ENCODE measurements at regions not wholly inside any gene's neighbourhood (a gene's known extent, or its start where the extent isn't known, plus 50 kb on each side); places are given as distances from the start of the nearest gene placed in this dataset.

DNA sequence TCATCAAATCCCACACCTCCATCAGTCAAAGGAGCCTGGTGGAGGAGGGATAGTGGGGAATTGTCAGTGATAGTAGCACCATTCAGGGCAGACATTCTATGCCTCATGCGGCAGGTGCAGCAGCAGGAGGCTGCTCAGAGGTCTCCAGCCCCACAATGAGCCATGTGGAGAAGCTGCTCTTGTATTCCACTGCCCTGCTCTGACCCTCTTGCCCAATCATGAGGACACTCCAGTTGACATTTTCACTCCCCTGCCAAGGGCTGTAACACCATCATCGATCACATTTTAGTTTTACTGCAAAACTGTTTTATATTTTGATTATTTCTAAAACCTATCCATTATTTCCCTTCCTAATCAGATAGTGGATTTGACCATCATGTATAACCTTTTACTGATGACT lies 487.6 kb upstream of the KLHL29 start:
- DNase-seq (ENCODE audit: low read depth): no peak

DNA sequence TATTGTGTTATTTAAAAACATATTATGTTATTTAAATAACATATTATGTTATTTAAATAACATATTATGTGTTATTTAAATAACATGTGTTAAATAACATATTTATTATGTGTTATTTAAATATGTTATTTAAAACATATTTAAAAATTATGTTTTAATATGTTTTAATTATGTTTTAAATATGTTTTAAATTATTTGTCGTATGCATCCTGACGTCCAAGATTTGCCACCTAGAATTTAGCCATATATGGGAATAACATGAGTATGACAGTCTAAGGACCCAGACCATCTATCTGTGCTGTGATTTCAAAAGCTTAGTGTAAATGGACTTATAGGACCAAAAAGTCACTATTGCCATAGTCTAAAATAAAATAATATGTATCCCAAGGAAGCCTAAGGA lies 484.3 kb upstream of the KLHL29 start:
- DNase-seq (ENCODE audit: low read depth): no peak

DNA sequence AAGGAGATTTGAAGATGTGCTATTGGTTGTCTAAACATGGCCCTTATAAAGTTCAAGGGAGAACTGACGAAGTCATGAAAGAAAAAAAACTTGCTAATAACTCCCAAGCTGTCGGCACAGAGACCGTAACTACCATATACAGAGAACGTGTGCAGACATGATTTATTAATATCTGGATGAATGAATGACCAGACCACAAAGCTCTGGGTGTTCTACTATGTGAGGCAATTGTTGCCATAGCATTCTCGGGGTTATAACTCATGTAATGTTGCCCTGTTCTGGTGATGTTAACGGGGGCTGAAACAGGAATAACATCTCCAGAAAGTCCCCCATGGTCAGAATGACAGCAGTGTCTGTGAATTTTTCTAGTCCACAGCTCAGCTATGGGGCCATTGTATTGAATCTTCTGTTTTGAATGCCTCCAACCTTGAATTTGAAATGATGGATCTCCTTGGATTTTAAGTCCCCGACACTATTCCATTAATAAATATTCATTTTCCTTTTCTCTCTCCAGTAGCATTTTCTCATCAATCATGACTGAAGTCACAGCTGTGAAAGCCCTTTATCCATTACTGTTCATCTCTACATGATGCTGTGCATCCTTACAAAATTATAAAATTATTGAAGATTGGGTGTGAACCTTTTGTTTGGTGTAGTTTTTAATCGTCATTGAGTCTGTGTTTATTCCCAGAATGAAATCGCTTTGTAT lies 483.4 kb upstream of the KLHL29 start:
- no peak for DNase-seq (ENCODE audit: low read depth)

DNA sequence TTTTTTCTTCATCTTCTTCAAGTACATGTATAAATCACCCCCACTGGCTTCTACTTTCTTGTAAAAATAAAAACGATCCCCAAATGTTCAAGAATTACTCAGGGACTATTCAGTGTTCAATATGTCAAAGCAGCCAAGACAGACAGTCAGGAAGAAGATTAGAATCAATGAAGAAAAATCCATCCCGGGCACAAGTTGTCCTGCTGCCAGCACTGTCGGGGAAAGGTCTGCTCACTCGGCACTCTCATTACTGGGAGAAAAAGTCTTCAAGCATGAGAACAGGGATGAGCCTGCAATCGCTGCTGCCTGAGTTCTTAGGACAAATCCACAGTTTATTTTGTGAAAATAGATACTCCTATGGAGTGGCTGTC lies 482.8 kb upstream of the KLHL29 start:
- no peak for DNase-seq (ENCODE audit: low read depth)

DNA sequence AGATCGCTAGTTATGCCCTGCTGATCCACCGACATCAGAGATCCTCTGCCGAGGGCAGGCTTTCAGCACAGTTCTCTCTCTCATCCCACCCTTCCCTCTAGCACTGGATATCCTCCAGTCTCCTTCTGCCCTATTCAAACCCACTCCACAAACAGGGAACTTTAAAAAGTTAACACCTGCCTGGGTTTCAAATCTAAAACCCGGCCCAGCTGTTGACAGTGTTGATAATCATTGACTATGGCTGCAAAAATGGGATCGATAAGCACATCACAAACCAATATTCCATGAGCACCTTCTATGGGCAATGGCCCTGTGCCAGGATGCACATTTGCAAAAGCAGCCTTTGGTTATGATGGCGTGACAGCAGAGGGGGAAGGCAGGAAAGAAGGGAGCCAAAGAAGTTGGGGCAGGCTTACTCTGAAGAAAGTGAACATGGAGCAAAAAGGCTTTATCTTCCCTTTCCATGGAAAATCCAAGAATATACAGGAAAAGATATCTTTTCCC lies 482.3 kb upstream of the KLHL29 start:
- DNase-seq (ENCODE audit: low read depth): no peak

DNA sequence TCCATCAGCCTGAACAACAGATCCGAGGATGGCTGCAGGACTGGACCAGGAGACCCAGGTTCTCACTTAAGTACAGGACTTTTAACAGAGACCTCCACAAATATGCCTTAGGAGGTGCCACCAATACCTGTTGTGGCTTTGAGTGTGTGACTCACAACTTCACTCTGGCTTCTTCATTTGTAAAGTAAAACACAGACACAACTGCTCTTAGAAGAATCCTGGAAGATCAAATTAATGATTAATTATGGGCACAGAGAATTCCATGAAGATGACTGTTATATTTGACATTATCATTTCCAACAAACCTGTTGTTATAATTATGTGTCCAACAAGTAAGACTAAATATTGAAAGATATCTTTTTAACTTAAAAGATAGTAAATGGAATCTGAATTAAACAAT lies 481.4 kb upstream of the KLHL29 start:
- no peak for DNase-seq (ENCODE audit: low read depth)

DNA sequence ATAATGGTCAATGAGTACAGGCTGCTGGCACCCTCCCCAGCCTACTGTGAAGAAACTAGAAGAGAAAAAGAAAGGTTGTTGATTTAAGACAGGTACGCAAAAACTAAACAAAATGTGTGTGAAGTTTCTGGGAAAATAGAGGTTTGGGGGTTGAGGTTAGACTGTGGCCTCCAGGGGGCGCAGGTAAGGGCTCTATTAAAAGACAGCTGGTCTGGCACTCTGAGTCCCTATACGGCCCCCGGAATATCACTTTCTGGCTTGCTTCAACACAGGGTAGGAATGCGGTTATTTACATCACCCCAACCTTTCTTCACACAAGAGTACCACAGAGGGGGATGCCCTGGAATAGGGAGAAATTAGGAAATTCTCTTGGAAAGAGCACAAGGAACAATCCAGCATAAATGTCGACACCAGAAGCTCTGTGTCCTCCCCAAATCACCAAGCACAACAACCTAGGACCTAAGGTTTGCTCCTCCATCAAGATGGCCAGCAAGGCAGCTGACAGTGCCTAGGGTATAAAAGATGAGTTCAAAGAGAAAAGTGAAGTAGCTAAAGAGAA lies 480.8 kb upstream of the KLHL29 start:
- DNase-seq (ENCODE audit: low read depth): no peak

DNA sequence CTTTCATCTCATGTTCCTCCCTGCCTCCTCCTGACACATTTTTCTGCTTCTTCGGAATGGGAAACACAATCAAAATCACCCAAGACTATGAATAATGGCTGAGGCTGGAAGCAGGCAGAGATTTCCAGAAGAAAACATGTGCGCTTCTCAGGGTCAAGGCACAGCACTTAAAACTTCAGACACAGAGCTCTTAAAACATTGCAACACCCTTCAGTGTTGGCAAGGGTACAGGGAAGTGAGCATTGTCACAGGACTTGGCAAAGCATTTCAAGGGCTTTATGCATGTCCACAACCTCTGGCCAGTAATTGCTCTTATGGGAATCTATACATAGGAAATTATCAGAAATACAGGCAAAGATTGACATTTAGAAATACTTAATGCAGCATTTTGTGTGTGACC lies 477.6 kb upstream of the KLHL29 start:
- no peak for DNase-seq (ENCODE audit: low read depth)

DNA sequence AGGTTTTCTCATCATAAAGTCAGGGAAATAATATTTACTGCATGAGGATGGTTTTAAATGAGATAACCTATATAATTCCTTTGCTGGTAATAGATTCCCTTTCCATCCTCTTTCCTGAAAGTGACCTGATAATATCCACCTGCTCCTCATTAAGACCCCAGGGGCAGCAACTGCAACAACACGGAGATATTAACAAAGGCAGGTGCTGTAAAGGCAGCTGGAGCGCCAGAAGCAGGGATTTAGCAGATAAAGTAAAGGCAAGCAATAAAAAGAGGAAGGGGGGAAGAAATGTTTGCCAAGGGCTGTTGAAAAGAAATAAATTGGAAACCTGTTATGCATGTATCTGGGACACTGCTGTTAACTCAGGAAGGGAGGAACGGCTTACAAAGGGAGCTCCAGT lies 472.6 kb upstream of the KLHL29 start:
- DNase-seq (ENCODE audit: low read depth): no peak

DNA sequence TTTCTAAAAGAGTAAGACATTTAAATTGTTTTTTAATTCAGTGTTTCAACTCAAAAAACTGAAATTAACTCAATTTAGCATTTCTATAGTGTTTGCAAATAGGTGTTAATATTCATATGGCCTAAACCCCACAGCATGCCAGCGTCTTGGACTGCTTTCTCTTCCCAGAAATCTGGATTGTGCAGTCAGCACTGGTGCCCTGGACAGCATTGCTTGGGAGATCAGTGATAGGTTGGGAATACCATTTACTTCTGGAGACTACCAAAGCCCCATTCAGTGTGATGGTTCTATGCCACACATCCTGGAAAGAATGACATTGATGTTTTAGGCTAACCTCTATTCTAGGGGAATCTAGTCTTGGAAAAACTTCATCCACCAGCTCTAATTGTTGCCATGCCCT lies 455.0 kb upstream of the KLHL29 start:
- no peak for DNase-seq (ENCODE audit: low read depth)

DNA sequence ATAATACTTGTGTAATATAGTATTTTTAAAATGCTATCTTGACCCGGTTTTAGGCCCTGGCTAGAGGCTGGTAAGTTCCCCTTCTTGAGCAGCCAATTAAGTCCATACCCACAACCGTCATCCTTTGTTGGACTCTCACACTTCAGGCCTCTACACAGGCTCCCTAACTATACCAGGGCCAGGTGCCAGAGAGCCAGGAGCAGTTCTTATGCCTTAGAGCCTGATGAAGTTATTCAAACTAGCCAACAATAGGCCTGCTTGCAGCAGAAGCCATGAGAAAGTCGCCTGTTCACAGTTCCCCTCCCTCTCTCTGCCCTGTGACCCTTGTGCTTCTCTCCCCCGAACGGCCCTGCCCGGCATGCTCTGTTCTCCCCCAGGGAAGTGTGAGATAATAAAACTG lies 454.2 kb upstream of the KLHL29 start:
- DNase-seq (ENCODE audit: low read depth): no peak

DNA sequence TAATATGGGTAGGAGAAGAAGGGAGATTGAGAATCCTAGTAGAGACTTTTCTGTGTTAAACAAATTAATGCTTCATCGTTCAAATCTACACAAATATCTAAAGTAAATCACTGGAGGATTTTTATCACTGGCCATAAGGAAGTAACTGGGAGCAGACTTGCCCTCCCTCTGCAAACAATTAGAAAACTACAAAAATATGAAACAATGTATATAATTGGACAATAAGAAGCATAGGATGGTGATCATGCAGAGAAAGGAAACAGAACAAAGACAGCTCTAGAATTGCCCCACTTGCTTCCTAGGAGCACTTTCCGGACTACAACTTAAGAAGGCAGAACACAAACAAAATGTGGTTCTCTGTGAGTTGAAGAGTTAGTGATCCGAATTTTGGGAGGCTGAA lies 452.7 kb upstream of the KLHL29 start:
- no peak for DNase-seq (ENCODE audit: low read depth)

DNA sequence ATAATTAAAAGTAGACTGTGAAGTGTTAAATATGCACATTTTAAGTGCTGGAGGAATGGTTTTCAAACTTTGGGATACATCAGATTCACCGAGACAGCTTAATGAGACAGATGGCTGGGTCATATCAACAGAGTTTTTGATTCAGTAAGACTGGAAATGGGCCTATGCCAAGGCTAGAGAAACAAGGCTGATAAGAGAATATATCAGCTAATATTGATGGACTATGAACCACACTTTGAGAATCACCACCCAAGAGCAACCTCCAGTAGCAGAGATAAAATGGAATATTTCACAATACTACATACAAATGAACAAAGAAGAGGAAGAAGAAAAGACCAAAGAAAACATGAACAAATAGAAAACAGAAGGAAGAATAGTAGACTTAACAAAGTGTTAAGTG lies 450.2 kb upstream of the KLHL29 start:
- DNase-seq (ENCODE audit: low read depth): no peak

DNA sequence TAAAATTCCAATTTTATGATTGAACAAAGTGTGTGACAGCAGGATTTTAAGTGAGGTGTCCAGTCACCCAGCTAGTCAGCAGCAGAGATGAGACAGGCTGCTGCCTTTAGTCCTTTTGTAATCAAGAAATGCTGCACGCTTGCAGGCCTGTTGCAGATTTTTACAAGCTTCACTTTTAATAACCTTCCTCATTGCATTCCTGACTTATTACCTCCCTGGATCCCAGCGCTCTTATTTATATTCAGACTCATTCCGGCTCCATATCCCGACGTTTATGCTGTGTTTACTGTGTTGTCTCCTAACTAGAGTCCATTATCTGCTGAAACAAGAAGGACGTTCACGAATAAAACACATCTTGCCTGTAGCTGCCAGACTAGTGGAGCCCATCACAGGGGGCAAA lies 442.5 kb upstream of the KLHL29 start:
- no peak for DNase-seq (ENCODE audit: low read depth)

DNA sequence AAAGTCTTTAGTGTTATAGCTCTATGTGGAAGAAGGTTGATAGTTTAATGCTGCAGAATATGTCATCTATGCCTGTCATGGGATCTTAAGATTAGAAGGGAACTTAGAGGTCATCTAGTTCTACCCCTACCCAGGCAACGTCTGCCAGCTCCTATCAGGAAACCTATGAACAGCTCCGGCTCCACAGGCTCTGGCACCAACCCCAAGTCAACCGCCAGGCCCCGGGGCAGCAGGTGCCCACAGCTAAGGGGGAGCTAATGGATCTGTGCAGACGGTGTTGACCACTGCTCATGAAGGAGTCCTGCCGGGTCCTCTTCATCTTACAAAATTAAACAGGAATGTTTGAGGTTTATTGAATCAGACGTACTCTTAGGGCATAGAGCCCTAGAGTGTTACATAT lies 440.8 kb upstream of the KLHL29 start:
- no peak for DNase-seq (ENCODE audit: low read depth)

DNA sequence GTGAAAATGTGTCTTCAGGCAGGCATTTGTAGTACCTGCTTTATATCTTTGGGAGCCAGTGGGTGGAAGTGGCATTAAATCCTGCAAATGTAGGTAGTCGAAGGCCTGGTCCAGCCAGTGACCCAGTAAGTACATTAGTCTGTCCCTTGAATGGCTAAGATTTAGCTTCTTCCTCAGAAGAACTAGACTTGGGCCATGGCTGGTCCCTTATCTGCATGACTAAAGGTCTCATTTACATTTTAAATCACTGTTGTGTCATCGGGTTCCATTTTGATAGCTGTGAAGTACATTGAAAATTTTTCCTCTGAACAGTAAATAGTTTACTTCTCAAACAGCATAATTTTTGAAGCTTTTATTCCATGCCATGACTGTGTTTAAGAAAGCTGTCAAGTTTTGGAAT lies 438.4 kb upstream of the KLHL29 start:
- DNase-seq (ENCODE audit: low read depth): no peak

DNA sequence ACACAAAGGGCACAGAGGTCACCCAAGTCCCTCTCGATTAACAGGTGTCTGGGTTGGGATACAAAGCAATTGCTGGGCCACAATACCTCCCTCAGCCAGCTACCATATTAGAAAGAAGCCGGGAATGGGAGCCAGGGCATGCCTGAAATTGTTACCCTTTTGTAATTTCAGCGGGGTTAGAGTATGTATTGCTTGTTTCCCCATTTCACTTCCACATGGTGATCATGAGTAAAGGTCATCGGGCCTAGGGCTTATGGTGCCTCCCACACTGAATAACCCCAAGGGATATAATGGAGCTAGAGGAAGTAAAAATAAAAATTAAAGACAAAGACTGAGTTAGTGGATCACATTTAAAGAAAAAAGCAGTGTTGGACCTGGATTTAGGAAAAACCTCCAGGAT lies 437.2 kb upstream of the KLHL29 start:
- DNase-seq (ENCODE audit: low read depth): no peak

DNA sequence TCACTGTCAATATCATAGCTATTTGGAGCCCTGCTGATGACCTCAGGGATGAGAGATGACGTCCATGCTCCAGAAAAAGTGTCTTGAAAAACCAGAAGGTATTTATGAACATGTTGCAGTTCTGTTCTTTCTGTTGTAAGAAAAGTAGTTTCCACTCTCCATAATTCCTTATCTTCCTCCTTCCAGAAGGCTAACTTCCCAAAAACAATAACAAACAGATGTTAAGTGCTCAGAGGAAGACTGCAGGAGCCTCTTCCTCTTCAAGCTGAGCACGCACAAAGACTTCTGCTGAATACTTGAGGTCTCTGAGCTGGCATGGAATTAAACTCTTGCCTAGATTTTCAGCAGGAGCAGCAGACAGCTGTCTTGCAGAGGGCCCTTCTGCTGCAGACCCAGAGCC lies 434.5 kb upstream of the KLHL29 start:
- no peak for DNase-seq (ENCODE audit: low read depth)

DNA sequence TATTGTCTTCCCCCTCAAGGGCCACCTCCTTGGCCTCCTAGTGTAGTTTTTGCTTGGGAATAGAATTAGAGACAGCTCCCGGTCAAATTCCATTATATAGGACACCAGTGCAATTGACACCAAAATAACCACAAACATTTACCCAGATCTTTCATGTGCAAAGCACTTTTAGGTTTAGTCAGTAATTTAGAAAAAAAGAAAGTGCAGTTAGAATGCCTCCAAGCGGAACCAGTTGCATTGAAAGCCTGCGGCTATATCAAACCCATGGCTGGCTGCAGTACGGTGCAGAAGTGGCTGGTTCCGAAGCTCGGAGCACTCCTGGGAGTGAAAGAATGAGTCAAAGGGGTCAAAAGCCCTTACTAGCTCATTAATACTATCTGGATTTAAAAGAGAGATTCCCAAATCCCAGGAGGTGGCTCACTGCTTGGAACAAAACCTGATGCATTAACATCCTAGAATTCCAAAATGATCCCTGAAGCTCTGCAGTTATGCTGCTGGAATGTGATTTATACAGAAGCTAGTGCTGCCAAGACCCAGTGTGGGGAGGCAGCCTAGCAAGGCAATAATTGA lies 432.2 kb upstream of the KLHL29 start:
- DNase-seq (ENCODE audit: low read depth): no peak

DNA sequence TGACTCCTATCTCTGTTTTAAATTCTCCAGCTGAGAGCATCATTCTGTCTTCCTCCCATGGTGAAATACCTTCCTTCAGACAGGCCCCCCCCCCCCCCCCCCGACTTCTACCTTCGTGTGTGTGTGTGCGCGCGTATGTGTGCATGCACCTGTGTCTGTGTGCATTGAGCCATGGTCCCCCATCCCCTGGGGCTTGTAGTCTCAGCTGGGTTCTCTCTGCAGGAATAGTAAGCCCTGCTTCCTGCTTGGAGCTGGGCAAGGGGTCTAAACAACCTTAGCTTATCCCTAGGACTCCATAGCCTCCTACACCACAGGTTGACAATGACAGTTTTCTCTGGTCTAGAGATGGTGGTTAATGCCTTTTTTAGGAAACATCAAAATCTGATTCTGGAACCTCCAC lies 427.5 kb upstream of the KLHL29 start:
- no peak for DNase-seq (ENCODE audit: low read depth)

DNA sequence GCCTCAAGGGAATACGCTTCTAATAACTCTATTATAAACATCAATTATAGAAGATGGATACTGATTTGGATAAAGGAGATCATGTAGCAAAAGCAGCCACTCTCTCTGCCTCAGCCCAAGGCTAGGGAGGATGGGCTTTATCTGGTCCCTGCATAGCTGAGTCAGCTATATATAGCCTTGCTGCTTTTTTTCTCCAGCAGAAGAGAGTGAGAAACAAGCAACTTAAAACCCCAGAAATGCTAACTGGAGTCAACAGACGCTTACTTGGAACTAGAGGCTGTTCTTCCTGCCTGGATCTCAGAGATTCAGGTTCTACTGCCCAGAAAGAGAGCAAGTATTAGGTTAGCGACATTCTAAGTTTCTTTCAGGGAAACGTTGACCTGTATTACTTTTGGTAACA lies 426.7 kb upstream of the KLHL29 start:
- DNase-seq (ENCODE audit: low read depth): no peak

DNA sequence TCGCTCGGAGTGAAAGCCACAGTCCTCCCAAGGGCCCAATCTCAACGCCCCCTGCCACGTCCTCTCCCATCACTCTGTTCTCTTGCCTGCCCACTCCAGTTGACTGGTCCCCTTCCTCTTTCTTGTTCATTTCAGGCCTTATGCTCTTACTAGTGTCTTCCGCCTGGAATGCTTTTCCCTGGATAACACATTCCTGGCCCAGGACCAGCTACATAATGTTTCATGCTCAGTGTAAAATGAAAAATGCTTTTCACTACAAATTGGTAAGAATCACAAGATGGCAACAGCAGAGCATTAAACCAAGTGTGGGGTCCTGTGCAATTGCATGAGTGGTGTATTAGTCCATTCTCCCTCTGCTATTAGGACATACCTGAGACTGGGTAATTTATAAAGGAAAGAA lies 417.2 kb upstream of the KLHL29 start:
- DNase-seq (ENCODE audit: low read depth): no peak

DNA sequence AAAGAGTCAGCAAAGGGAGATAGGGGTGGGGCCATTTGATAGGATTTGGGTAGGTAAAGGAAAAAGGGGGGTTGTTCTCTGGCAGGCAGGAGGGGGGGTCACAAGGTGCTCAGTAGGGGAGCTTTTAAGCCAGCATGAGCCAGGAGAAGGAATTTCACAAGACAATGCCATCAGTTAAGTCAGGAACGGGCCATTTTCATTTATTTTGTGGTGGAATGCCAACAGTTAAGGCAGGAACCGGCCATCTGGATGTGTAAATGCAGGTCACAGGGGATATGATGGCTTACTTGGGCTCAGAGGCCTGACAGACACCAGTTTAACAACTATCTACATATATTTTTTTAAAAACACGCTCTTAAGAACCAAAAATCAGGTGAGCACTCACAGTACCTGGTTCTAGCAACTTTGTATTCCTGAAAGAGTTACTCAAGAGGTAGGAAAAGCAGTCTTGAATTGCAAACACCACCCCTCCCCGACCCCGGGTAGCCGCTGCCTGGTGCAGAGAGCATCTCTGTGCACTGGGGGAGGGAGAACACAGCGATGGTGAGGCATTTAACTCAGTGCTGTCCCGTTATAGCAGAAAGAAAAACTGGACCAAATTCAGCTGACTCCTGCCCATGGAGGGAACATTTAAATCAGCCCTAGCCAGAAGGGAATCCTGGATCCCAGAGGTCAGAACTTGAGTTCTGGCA lies 414.5 kb upstream of the KLHL29 start:
- DNase-seq (ENCODE audit: low read depth): no peak

Measured in stimulated activated CD8-positive, alpha-beta memory T cell treated with anti-CD3 and anti-CD28 coated beads, Interleukin-12 subunit alpha, Interleukin-12 subunit beta, amount 100 ng/mL, for 1 hour (primary cell).